Fibroblast of villous mesenchyme (primary cell): ENCODE measurements at regions not wholly inside any gene's neighbourhood (a gene's known extent, or its start where the extent isn't known, plus 50 kb on each side); places are given as distances from the start of the nearest gene placed in this dataset.

Source experiments
- DNase-seq: peaks from one replicate; pipeline ENCODE4 v3.0.0-alpha.2; 2010; ENCODE audit warnings: low read depth
- H3K4me3 ChIP-seq: 2 replicates; pipeline ENCODE4 v1.5.1; 2011; ENCODE audit warnings: low read depth, mild to moderate bottlenecking, low read length
- CTCF ChIP-seq: IDR thresholded peaks from 2 replicates; pipeline ENCODE4 v1.5.1; 2012; ENCODE audit warnings: low read depth, mild to moderate bottlenecking, low read length; ENCODE audit not compliant: insufficient read depth

- no peak for DNase-seq
- no peak overlapping the region for H3K4me3 ChIP-seq
- TF ChIP-seq CTCF = no peak
These were observed 359.4 kb downstream of the EPHA7 start for GRCh38 chr6:93059911-93060310.

- TF ChIP-seq CTCF = no peak
- no peak overlapping the region for H3K4me3 ChIP-seq
- no peak for DNase-seq
These were observed 361.8 kb downstream of the EPHA7 start for GRCh38 chr6:93057584-93057983.

- no peak overlapping the region for H3K4me3 ChIP-seq
- TF ChIP-seq CTCF = no peak
- no peak for DNase-seq
These were observed 371.0 kb downstream of the EPHA7 start for GRCh38 chr6:93048381-93048780.

- no peak overlapping the region for H3K4me3 ChIP-seq
- no peak for TF ChIP-seq CTCF
- DNase-seq = no peak
These were observed 372.3 kb downstream of the EPHA7 start for GRCh38 chr6:93047033-93047432.

- no peak for DNase-seq
- H3K4me3 ChIP-seq = no peak overlapping the region
- no peak for TF ChIP-seq CTCF
These were observed 374.2 kb downstream of the EPHA7 start for GRCh38 chr6:93045156-93045555.

GRCh38 chr6:93040375-93040774, 379.0 kb downstream of the EPHA7 start:
- H3K4me3 ChIP-seq = no peak overlapping the region
- no peak for TF ChIP-seq CTCF
- DNase-seq = no peak

GRCh38 chr6:93036835-93037234, 382.5 kb downstream of the EPHA7 start:
- peak; percentile 37 for DNase-seq
- no peak overlapping the region for H3K4me3 ChIP-seq
- peak; percentile 55 for TF ChIP-seq CTCF
